ENCODE measurements at regions not wholly inside any gene's neighbourhood (a gene's known extent, or its start where the extent isn't known, plus 50 kb on each side); places are given as distances from the start of the nearest gene placed in this dataset.
A peak's percentile ranks its signal among the peaks of the same experiment; 100 is the strongest.

GRCh38 chr4:100289946-100290345 is 99.7 kb upstream of the DDIT4L start:
- H3K4me3 ChIP-seq (ENCODE audit: low read length) = no peak overlapping the region
- TF ChIP-seq CTCF (conservative IDR thresholded peaks at IDR 0.05; ENCODE audit: low read length) = no peak
- DNase-seq (ENCODE audit: low read depth) = peak; percentile 40

GRCh38 chr4:100289530-100289888 is 99.2 kb upstream of the DDIT4L start:
- no peak for TF ChIP-seq CTCF (conservative IDR thresholded peaks at IDR 0.05; ENCODE audit: low read length)
- H3K4me3 ChIP-seq (ENCODE audit: low read length) = no peak overlapping the region
- DNase-seq (ENCODE audit: low read depth) = peak; percentile 42

- DNase-seq (ENCODE audit: low read depth) = peak; percentile 57
- TF ChIP-seq CTCF (conservative IDR thresholded peaks at IDR 0.05; ENCODE audit: low read length) = no peak
- H3K4me3 ChIP-seq (ENCODE audit: low read length) = no peak overlapping the region
Measured at GRCh38 chr4:100288811-100289529, 98.7 kb upstream of the DDIT4L start.

- H3K4me3 ChIP-seq (ENCODE audit: low read length) = no peak overlapping the region
- no peak for TF ChIP-seq CTCF (conservative IDR thresholded peaks at IDR 0.05; ENCODE audit: low read length)
- DNase-seq (ENCODE audit: low read depth) = peak; percentile 49
Measured at GRCh38 chr4:100288161-100288560, 97.9 kb upstream of the DDIT4L start.

GRCh38 chr4:100287534-100287933 is 97.3 kb upstream of the DDIT4L start:
- peak; percentile 23 for DNase-seq (ENCODE audit: low read depth)
- no peak overlapping the region for H3K4me3 ChIP-seq (ENCODE audit: low read length)
- TF ChIP-seq CTCF (conservative IDR thresholded peaks at IDR 0.05; ENCODE audit: low read length) = no peak

GRCh38 chr4:100286636-100287035 is 96.4 kb upstream of the DDIT4L start:
- no peak for TF ChIP-seq CTCF (conservative IDR thresholded peaks at IDR 0.05; ENCODE audit: low read length)
- no peak for DNase-seq (ENCODE audit: low read depth)
- no peak overlapping the region for H3K4me3 ChIP-seq (ENCODE audit: low read length)

GRCh38 chr4:100285121-100285520 is 94.9 kb upstream of the DDIT4L start:
- TF ChIP-seq CTCF (conservative IDR thresholded peaks at IDR 0.05; ENCODE audit: low read length) = no peak
- DNase-seq (ENCODE audit: low read depth) = no peak
- no peak overlapping the region for H3K4me3 ChIP-seq (ENCODE audit: low read length)
